ENCODE measurements at regions not wholly inside any gene's neighbourhood (a gene's known extent, or its start where the extent isn't known, plus 50 kb on each side); places are given as distances from the start of the nearest gene placed in this dataset.

- TF ChIP-seq CTCF (IDR thresholded peaks at IDR 0.05) (no peak), EZH2 (IDR thresholded peaks at IDR 0.05; ENCODE audit: borderline replicate concordance, insufficient read depth, low read depth, low read length, poor library complexity, severe bottlenecking) (no peak)
Measured at GRCh38 chr3:128556907-128557306, 63.9 kb upstream of the GATA2 start.
